ENCODE measurements at regions not wholly inside any gene's neighbourhood (a gene's known extent, or its start where the extent isn't known, plus 50 kb on each side); places are given as distances from the start of the nearest gene placed in this dataset.

GRCh38 chr5:124235576-124235975 is 510.9 kb downstream of the ZNF608 start:
- H3K4me3 ChIP-seq (ENCODE audit: low read length), result no peak overlapping the region
- H3K4me1 ChIP-seq (ENCODE audit: control insufficient read depth, insufficient read depth, low read length), result no peaks in the 10 kb centered on the region
- no peaks in the 10 kb centered on the region for H3K36me3 ChIP-seq (ENCODE audit: insufficient read depth, low read length)
- H3K9ac ChIP-seq (ENCODE audit: low read depth, low read length), result no peak overlapping the region
- H3K27me3 ChIP-seq (ENCODE audit: control insufficient read depth, insufficient read depth, low read length), result peaks cover 4% of the 10 kb centered on the region
- no peak overlapping the region for H3K4me2 ChIP-seq (ENCODE audit: low read length)
- peaks cover 3% of the 10 kb centered on the region for H3K9me3 ChIP-seq (replicated peaks; ENCODE audit: low read length)

- Histone ChIP-seq H3K9ac (ENCODE audit: low read depth, low read length) (no peak overlapping the region), H3K36me3 (ENCODE audit: insufficient read depth, low read length) (no peaks in the 10 kb centered on the region), H3K4me2 (ENCODE audit: low read length) (no peak overlapping the region), H3K9me3 (replicated peaks; ENCODE audit: low read length) (peaks cover 3% of the 10 kb centered on the region), H3K4me3 (ENCODE audit: low read length) (no peak overlapping the region), H3K4me1 (ENCODE audit: control insufficient read depth, insufficient read depth, low read length) (no peaks in the 10 kb centered on the region), H3K27me3 (ENCODE audit: control insufficient read depth, insufficient read depth, low read length) (peaks cover 4% of the 10 kb centered on the region)
These were observed 511.5 kb downstream of the ZNF608 start for GRCh38 chr5:124234770-124235562.

- Histone ChIP-seq H3K4me3 (ENCODE audit: low read length) (no peak overlapping the region), H3K4me2 (ENCODE audit: low read length) (no peak overlapping the region), H3K4me1 (ENCODE audit: control insufficient read depth, insufficient read depth, low read length) (no peaks in the 10 kb centered on the region), H3K27me3 (ENCODE audit: control insufficient read depth, insufficient read depth, low read length) (peaks cover 4% of the 10 kb centered on the region), H3K9me3 (replicated peaks; ENCODE audit: low read length) (no peaks in the 10 kb centered on the region), H3K36me3 (ENCODE audit: insufficient read depth, low read length) (no peaks in the 10 kb centered on the region), H3K9ac (ENCODE audit: low read depth, low read length) (no peak overlapping the region)
These were observed 512.2 kb downstream of the ZNF608 start for GRCh38 chr5:124234022-124234769.

- Histone ChIP-seq H3K4me1 (ENCODE audit: control insufficient read depth, insufficient read depth, low read length) (no peaks in the 10 kb centered on the region), H3K9me3 (replicated peaks; ENCODE audit: low read length) (no peaks in the 10 kb centered on the region), H3K4me3 (ENCODE audit: low read length) (no peak overlapping the region)
These were observed 513.9 kb downstream of the ZNF608 start for GRCh38 chr5:124232515-124232914.

GRCh38 chr5:124231802-124232201 is 514.6 kb downstream of the ZNF608 start:
- Histone ChIP-seq H3K9me3 (replicated peaks; ENCODE audit: low read length) (no peaks in the 10 kb centered on the region), H3K4me1 (ENCODE audit: control insufficient read depth, insufficient read depth, low read length) (no peaks in the 10 kb centered on the region), H3K4me3 (ENCODE audit: low read length) (no peak overlapping the region), H3K36me3 (ENCODE audit: insufficient read depth, low read length) (no peaks in the 10 kb centered on the region), H3K4me2 (ENCODE audit: low read length) (no peak overlapping the region), H3K9ac (ENCODE audit: low read depth, low read length) (no peak overlapping the region), H3K27me3 (ENCODE audit: control insufficient read depth, insufficient read depth, low read length) (peaks cover 4% of the 10 kb centered on the region)

More at GRCh38 chr5:124232515-124232914, 513.9 kb downstream of the ZNF608 start:
- Histone ChIP-seq H3K9ac (ENCODE audit: low read depth, low read length) (no peak overlapping the region), H3K36me3 (ENCODE audit: insufficient read depth, low read length) (no peaks in the 10 kb centered on the region), H3K27me3 (ENCODE audit: control insufficient read depth, insufficient read depth, low read length) (peaks cover 4% of the 10 kb centered on the region), H3K4me2 (ENCODE audit: low read length) (no peak overlapping the region)

GRCh38 chr5:124231230-124231629 is 515.2 kb downstream of the ZNF608 start:
- Histone ChIP-seq H3K4me1 (ENCODE audit: control insufficient read depth, insufficient read depth, low read length) (no peaks in the 10 kb centered on the region), H3K36me3 (ENCODE audit: insufficient read depth, low read length) (no peaks in the 10 kb centered on the region), H3K9ac (ENCODE audit: low read depth, low read length) (no peak overlapping the region), H3K4me2 (ENCODE audit: low read length) (no peak overlapping the region), H3K27me3 (ENCODE audit: control insufficient read depth, insufficient read depth, low read length) (peaks cover 4% of the 10 kb centered on the region), H3K4me3 (ENCODE audit: low read length) (no peak overlapping the region), H3K9me3 (replicated peaks; ENCODE audit: low read length) (no peaks in the 10 kb centered on the region)

GRCh38 chr5:124230456-124230855 is 516.0 kb downstream of the ZNF608 start:
- H3K4me3 ChIP-seq (ENCODE audit: low read length), result no peak overlapping the region
- no peaks in the 10 kb centered on the region for H3K9me3 ChIP-seq (replicated peaks; ENCODE audit: low read length)
- H3K9ac ChIP-seq (ENCODE audit: low read depth, low read length), result no peak overlapping the region
- H3K27me3 ChIP-seq (ENCODE audit: control insufficient read depth, insufficient read depth, low read length), result peaks cover 4% of the 10 kb centered on the region
- no peaks in the 10 kb centered on the region for H3K36me3 ChIP-seq (ENCODE audit: insufficient read depth, low read length)
- H3K4me2 ChIP-seq (ENCODE audit: low read length), result no peak overlapping the region
- H3K4me1 ChIP-seq (ENCODE audit: control insufficient read depth, insufficient read depth, low read length), result no peaks in the 10 kb centered on the region

GRCh38 chr5:124229352-124229751 is 517.1 kb downstream of the ZNF608 start:
- Histone ChIP-seq H3K9me3 (replicated peaks; ENCODE audit: low read length) (no peaks in the 10 kb centered on the region), H3K9ac (ENCODE audit: low read depth, low read length) (no peak overlapping the region), H3K4me1 (ENCODE audit: control insufficient read depth, insufficient read depth, low read length) (no peaks in the 10 kb centered on the region), H3K27me3 (ENCODE audit: control insufficient read depth, insufficient read depth, low read length) (peaks cover 4% of the 10 kb centered on the region), H3K36me3 (ENCODE audit: insufficient read depth, low read length) (no peaks in the 10 kb centered on the region), H3K4me2 (ENCODE audit: low read length) (no peak overlapping the region), H3K4me3 (ENCODE audit: low read length) (no peak overlapping the region)

- H3K36me3 ChIP-seq (ENCODE audit: insufficient read depth, low read length), result no peaks in the 10 kb centered on the region
- H3K9me3 ChIP-seq (replicated peaks; ENCODE audit: low read length), result no peaks in the 10 kb centered on the region
- H3K4me2 ChIP-seq (ENCODE audit: low read length), result no peak overlapping the region
- H3K27me3 ChIP-seq (ENCODE audit: control insufficient read depth, insufficient read depth, low read length), result peaks cover 4% of the 10 kb centered on the region
- no peak overlapping the region for H3K4me3 ChIP-seq (ENCODE audit: low read length)
- no peaks in the 10 kb centered on the region for H3K4me1 ChIP-seq (ENCODE audit: control insufficient read depth, insufficient read depth, low read length)
- H3K9ac ChIP-seq (ENCODE audit: low read depth, low read length), result no peak overlapping the region
These were observed 518.5 kb downstream of the ZNF608 start for GRCh38 chr5:124227914-124228313.

- Histone ChIP-seq H3K4me1 (ENCODE audit: control insufficient read depth, insufficient read depth, low read length) (no peaks in the 10 kb centered on the region), H3K4me2 (ENCODE audit: low read length) (no peak overlapping the region), H3K4me3 (ENCODE audit: low read length) (no peak overlapping the region), H3K27me3 (ENCODE audit: control insufficient read depth, insufficient read depth, low read length) (no peaks in the 10 kb centered on the region), H3K9ac (ENCODE audit: low read depth, low read length) (no peak overlapping the region), H3K9me3 (replicated peaks; ENCODE audit: low read length) (peaks cover 4% of the 10 kb centered on the region), H3K36me3 (ENCODE audit: insufficient read depth, low read length) (no peaks in the 10 kb centered on the region)
These were observed 526.0 kb downstream of the ZNF608 start for GRCh38 chr5:124220418-124220817.

- no peak overlapping the region for H3K4me2 ChIP-seq (ENCODE audit: low read length)
- H3K36me3 ChIP-seq (ENCODE audit: insufficient read depth, low read length), result no peaks in the 10 kb centered on the region
- no peaks in the 10 kb centered on the region for H3K27me3 ChIP-seq (ENCODE audit: control insufficient read depth, insufficient read depth, low read length)
- no peak overlapping the region for H3K4me3 ChIP-seq (ENCODE audit: low read length)
- H3K4me1 ChIP-seq (ENCODE audit: control insufficient read depth, insufficient read depth, low read length), result no peaks in the 10 kb centered on the region
- no peak overlapping the region for H3K9ac ChIP-seq (ENCODE audit: low read depth, low read length)
- H3K9me3 ChIP-seq (replicated peaks; ENCODE audit: low read length), result no peaks in the 10 kb centered on the region
These were observed 533.5 kb downstream of the ZNF608 start for GRCh38 chr5:124212934-124213333.

Data from skeletal muscle satellite cell (primary cell).